Activated gamma-delta T cell (primary cell): ENCODE measurements at regions not wholly inside any gene's neighbourhood (a gene's known extent, or its start where the extent isn't known, plus 50 kb on each side); places are given as distances from the start of the nearest gene placed in this dataset.
"Not testable (repeated sequence)": the region's sequence is repeated elsewhere in the genome, so short reads cannot be mapped to it uniquely, and the experiment has no call there.

Experiments used
- DNase-seq: peaks from one replicate; lab custom pipeline; 2025; lab: John Stamatoyannopoulos, UW

- no peak for DNase-seq
Measured at GRCh38 chr4:179248821-179249220, 1806.6 kb upstream of the AGA start.

- no peak for DNase-seq
Measured at GRCh38 chr4:179268791-179269190, 1826.6 kb upstream of the AGA start.

- no peak for DNase-seq
Measured at GRCh38 chr4:179272282-179272681, 1830.0 kb upstream of the AGA start.

GRCh38 chr4:179278647-179279046 lies 1836.4 kb upstream of the AGA start:
- no peak for DNase-seq

- DNase-seq = no peak
Measured at GRCh38 chr4:179285696-179286095, 1843.5 kb upstream of the AGA start.

- no peak for DNase-seq
Measured at GRCh38 chr4:179291657-179292056, 1849.4 kb upstream of the AGA start.

GRCh38 chr4:179292468-179292867 lies 1850.2 kb upstream of the AGA start:
- DNase-seq = no peak

GRCh38 chr4:179307297-179308136 lies 1865.3 kb upstream of the AGA start:
- DNase-seq = no peak

- DNase-seq = no peak
Measured at GRCh38 chr4:179313823-179314222, 1871.6 kb upstream of the AGA start.

GRCh38 chr4:179325181-179325580 lies 1882.9 kb upstream of the AGA start:
- no peak for DNase-seq

- DNase-seq = no peak
Measured at GRCh38 chr4:179328627-179329026, 1886.4 kb upstream of the AGA start.

GRCh38 chr4:179331362-179331761 lies 1889.1 kb upstream of the AGA start:
- DNase-seq = no peak

- no peak for DNase-seq
Measured at GRCh38 chr4:179344861-179345260, 1902.6 kb upstream of the AGA start.

- no peak for DNase-seq
Measured at GRCh38 chr4:179352221-179352620, 1910.0 kb upstream of the AGA start.

GRCh38 chr4:179353786-179354185 lies 1911.5 kb upstream of the AGA start:
- no peak for DNase-seq

GRCh38 chr4:179361978-179362486 lies 1919.8 kb upstream of the AGA start:
- no peak for DNase-seq

GRCh38 chr4:179365932-179366331 lies 1923.7 kb upstream of the AGA start:
- not testable (repeated sequence) for DNase-seq

- DNase-seq = no peak
Measured at GRCh38 chr4:179372242-179372641, 1930.0 kb upstream of the AGA start.

- DNase-seq = no peak
Measured at GRCh38 chr4:179372746-179373145, 1930.5 kb upstream of the AGA start.

GRCh38 chr4:179378847-179379246 lies 1936.6 kb upstream of the AGA start:
- not testable (repeated sequence) for DNase-seq

GRCh38 chr4:179392787-179393186 lies 1950.5 kb upstream of the AGA start:
- no peak for DNase-seq

- no peak for DNase-seq
Measured at GRCh38 chr4:179398414-179398813, 1956.2 kb upstream of the AGA start.

GRCh38 chr4:179399054-179399782 lies 1957.0 kb upstream of the AGA start:
- no peak for DNase-seq
